CD4-positive, alpha-beta T cell treated with Interleukin-17A for 4 hours (primary cell): ENCODE measurements at regions not wholly inside any gene's neighbourhood (a gene's known extent, or its start where the extent isn't known, plus 50 kb on each side); places are given as distances from the start of the nearest gene placed in this dataset.
"Not testable (repeated sequence)": the region's sequence is repeated elsewhere in the genome, so short reads cannot be mapped to it uniquely, and the experiment has no call there.

ENCODE experiments used
- DNase-seq: peaks from one replicate; pipeline ENCODE4 v3.0.0-alpha.2; 2020; ENCODE audit warnings: mixed read lengths

GRCh38 chr12:9304540-9304939 is 96.3 kb upstream of the PZP start:
- DNase-seq: not testable (repeated sequence)

DNA sequence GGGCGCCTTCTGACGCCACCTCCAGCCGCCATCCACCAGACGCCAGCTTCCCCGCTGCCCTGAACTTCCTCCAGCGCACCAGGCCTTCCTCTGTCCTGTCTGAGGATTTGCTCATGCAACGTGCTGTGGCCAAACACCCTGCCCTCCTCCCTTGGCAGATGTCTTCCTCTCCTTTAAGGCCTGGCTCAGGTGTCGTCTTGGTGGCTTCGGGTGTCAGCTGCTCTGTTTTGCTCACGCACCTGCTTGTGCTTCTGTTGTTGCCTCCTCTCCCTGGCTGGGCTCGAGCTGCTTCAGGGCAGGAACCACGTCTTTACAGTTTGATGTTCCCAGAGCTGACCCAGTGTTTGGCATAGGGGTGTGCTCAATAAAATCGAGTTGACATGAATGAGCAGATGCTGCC is 87.7 kb upstream of the PZP start:
- DNase-seq: not testable (repeated sequence)

GRCh38 chr12:9294072-9294620 is 86.0 kb upstream of the PZP start:
- DNase-seq: not testable (repeated sequence)

DNA sequence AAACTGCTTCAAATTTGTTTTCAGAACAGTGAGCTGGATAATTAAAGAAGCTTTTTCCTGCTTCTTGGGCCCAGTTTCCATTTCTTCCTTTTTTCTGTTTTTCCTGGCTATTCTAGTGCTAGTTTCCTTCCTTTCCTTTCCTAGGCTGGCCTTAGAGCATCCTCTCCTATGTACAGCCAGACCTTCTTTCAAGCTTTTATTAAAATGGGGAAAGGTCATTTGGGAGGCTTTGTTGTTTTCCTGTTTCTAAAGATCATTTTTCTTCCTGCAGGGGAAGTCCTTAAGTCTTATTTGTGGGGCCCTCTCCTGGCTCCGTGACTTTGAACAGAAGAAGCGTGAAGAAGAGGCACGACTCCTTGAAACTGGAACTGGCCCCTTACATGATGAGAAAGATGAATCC is 85.2 kb upstream of the PZP start:
- not testable (repeated sequence) for DNase-seq

DNA sequence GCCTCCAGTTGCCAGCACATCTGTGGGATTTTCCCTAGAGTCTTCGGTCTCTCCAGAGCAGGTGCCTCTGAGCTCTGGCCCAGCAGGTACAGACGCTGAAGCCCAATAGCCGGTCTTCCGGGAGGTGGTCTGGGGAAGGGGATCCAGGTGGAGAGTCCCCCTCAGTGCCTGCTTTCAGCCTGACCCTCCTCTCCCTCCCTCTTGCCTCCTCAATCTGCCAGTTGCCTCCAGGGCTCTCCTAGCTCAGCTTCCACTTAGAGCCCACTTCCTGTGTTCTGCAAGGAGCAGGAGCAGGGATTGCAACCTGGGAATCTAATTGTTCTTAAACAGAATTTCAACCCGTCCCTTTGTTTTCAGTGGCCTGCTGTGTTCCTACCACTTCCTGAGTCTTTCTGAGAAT is 81.8 kb upstream of the PZP start:
- DNase-seq: not testable (repeated sequence)

GRCh38 chr12:9284724-9285123 is 76.5 kb upstream of the PZP start:
- DNase-seq: not testable (repeated sequence)

DNA sequence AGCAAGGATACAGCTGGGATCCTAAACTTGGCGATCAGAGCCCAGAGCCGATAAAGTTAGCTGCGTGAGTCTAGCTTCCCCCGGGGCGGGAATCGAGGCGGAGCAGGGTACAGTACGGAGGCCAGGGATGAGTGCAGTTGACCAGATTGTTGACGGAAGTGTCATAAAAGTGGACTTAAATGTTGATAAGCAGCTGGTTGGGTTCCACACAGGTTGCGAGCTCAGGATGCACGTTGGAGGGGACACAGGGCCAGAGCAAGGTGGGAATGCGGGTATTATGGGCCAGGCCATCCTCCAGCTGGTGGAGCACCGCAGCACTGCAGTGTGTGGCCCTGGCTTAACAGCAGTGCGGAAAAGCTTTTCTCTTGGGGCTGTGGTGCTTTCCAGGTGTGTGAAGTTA is 76.0 kb upstream of the PZP start:
- DNase-seq: peak; percentile 19

DNA sequence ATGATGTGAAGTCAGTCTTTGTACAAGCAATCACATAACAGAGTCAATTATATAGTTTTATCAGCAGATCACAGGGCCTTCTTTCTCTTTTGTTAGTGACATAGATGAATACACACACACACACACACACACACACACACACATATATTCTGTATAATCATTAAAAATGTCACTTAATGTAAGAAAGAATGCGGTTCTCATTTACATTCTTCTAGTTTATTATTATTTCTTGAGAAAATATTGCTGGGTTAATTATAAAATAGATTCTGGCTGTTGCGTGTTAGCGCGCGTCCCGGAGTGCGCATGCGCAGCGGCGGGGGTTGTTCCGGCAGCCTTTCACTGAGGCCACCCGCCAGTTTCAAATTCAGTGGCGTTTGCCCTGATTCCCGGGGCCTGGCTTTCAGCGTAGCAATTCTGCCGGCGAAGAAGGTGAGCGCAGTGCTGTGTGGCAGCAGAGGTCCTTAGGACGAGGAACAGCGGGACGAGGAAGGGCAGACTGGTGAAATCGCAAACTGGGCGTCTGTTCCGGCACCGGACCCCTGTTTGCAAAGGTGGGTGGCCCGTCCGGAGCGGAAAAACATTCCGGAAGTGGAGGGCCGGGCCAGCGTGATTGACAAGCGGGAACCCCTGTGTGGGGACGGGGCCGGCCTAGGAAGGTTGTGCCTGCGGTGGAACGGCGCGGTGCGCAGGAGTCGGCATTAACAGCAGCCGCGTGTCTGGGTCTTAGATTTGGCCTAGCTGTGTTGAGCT is 75.3 kb upstream of the PZP start:
- peak; percentile 89 for DNase-seq

GRCh38 chr12:9276990-9277389 is 68.8 kb upstream of the PZP start:
- DNase-seq: no peak

DNA sequence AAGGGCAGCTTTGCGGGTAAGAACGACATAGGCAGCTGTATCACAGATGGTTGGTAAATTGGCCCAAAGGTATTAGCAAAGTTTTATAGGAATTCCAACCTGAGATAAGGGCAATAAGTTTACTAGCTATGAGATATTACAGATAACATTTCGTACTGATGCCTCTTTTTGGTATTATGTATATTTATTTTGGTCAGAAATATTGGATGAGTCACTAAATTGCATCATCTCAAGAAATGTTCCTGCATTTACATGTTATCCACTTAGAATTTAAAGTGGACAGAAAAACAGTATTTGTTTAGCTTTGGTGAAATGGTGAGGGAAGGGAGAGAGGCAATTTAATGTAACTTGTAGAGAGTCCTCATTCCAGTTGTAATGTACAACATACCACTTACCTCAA is 65.1 kb upstream of the PZP start:
- DNase-seq: no peak

- no peak for DNase-seq
Observed at GRCh38 chr12:9271875-9272274, 63.7 kb upstream of the PZP start.

GRCh38 chr12:9264546-9264945 is 56.4 kb upstream of the PZP start:
- no peak for DNase-seq

DNA sequence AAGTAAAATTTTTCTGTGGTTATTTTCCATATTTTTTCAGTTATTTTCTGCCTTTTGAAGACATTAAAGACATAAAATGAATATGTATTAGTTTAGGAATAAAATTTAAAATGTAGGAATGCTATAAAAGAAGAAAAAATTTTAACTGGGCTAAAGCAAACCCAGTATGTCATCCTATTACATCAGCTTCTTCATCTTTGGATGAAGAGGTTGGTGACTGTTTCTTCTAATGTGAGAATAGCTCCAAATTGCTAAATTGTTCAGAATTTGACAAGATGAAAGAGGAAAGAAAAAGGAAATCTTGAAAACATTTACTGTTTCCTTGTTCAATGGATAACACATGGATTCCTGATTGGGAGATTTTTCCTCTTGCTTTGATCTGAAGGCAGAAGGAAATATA is 52.7 kb upstream of the PZP start:
- DNase-seq: no peak

- no peak for DNase-seq
Observed at GRCh38 chr12:9258676-9259075, 50.5 kb upstream of the PZP start.
